ENCODE measurements at regions not wholly inside any gene's neighbourhood (a gene's known extent, or its start where the extent isn't known, plus 50 kb on each side); places are given as distances from the start of the nearest gene placed in this dataset.

DNA sequence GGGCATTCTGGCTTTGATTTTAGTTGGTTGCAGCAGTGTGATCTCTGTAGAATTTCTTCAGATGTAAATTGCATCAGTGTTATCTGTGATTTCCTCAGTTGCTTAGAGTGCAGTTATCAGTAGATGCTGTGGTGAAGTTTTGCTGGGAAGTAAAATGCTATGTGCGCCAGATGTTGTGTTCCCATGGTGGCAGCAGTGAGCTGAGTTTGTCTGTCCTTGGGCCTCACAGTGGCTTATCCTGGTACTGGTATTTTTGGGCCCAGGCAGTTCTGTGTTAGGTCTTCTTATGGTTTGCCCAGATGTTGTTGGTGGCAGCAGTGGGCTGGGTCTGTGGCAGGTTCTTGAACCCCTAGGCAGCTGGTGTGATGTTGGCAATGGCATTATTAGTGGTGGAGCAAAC lies 1242.1 kb downstream of the PLA2G4A start:
- 0 to 90% methylated on average over 1 of the region's 1 CpG for WGBS, 2 donors
- intact Hi-C loops (cut with DNase I), result no loop called here
- no peaks in the 10 kb centered on the region for H3K9me3 ChIP-seq
- no peaks in the 10 kb centered on the region for H3K36me3 ChIP-seq (replicated peaks in 1 of 2; ENCODE audit: insufficient read depth in 1 of 2, low read depth in 2 of 2)
- H3K4me3 ChIP-seq, result no peak overlapping the region
- no peak for ATAC-seq
- no peaks in the 10 kb centered on the region for H3K27me3 ChIP-seq
- TF ChIP-seq, protein P1, sequence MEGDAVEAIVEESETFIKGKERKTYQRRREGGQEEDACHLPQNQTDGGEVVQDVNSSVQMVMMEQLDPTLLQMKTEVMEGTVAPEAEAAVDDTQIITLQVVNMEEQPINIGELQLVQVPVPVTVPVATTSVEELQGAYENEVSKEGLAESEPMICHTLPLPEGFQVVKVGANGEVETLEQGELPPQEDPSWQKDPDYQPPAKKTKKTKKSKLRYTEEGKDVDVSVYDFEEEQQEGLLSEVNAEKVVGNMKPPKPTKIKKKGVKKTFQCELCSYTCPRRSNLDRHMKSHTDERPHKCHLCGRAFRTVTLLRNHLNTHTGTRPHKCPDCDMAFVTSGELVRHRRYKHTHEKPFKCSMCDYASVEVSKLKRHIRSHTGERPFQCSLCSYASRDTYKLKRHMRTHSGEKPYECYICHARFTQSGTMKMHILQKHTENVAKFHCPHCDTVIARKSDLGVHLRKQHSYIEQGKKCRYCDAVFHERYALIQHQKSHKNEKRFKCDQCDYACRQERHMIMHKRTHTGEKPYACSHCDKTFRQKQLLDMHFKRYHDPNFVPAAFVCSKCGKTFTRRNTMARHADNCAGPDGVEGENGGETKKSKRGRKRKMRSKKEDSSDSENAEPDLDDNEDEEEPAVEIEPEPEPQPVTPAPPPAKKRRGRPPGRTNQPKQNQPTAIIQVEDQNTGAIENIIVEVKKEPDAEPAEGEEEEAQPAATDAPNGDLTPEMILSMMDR (IDR thresholded peaks at IDR 0.05), result no peak
- TF ChIP-seq POLR2A (IDR thresholded peaks at IDR 0.05), result no peak
- no peaks in the 10 kb centered on the region for H3K4me1 ChIP-seq
- DNase-seq, result no peak
- H3K27ac ChIP-seq, result no peak overlapping the region

DNA sequence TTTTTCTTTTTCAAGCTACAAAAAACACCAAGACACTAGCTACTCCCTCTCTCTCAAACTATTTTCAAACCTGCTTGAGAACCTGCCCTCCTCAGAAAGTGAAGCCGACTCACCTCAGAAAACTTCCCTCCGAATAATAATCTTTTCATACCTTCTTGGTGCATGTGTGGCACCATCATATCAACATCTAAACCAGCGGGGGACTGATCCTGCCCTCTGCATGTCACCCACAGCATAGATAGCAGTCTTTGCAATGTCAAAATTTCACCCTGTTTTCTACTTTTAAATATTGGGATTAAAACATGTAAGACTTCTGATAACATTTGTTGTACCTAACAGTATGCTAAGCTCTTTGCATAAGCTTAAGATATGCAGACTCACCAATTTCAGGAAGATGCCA lies 1260.3 kb downstream of the PLA2G4A start:
- H3K4me1 ChIP-seq, result no peaks in the 10 kb centered on the region
- H3K27me3 ChIP-seq, result no peaks in the 10 kb centered on the region
- 26 to 29% methylated on average over 3 of the region's 3 CpGs for WGBS, 2 donors
- no peak for TF ChIP-seq POLR2A (IDR thresholded peaks at IDR 0.05)
- TF ChIP-seq, protein P1 (IDR thresholded peaks at IDR 0.05), result no peak
- no peak overlapping the region for H3K4me3 ChIP-seq
- no peaks in the 10 kb centered on the region for H3K9me3 ChIP-seq
- H3K27ac ChIP-seq, result no peak overlapping the region
- intact Hi-C loops (cut with DNase I), result no loop called here
- no peaks in the 10 kb centered on the region for H3K36me3 ChIP-seq (replicated peaks in 1 of 2; ENCODE audit: insufficient read depth in 1 of 2, low read depth in 2 of 2)
- no peak for ATAC-seq
- no peak for DNase-seq

DNA sequence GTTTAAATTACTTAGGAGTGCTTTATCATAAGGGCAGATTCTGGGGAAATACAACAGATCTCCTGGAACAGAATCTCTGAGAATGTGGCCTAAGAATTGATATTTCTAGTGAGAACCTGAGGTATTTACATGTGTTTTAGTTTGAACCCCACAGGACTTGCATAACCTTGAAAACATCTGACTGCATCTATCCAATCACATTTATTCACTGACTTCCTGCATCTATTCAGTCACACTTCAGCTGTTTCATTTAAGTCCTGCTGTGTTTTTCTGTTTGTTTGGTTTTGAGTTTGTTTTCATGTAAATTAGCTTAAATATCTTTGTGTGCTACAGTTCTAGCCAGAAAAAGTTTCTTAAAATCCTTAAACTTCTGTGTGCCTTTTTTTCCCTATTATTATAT lies 1260.7 kb downstream of the PLA2G4A start:
- TF ChIP-seq, protein P1 (IDR thresholded peaks at IDR 0.05), result no peak
- TF ChIP-seq POLR2A (IDR thresholded peaks at IDR 0.05), result no peak
- Histone ChIP-seq H3K4me1 (no peaks in the 10 kb centered on the region), H3K36me3 (replicated peaks in 1 of 2; ENCODE audit: insufficient read depth in 1 of 2, low read depth in 2 of 2) (no peaks in the 10 kb centered on the region), H3K27ac (no peak overlapping the region), H3K9me3 (no peaks in the 10 kb centered on the region), H3K4me3 (no peak overlapping the region), H3K27me3 (no peaks in the 10 kb centered on the region)
- ATAC-seq, result no peak
- DNase-seq, result no peak
- intact Hi-C loops (cut with DNase I), result no loop called here

DNA sequence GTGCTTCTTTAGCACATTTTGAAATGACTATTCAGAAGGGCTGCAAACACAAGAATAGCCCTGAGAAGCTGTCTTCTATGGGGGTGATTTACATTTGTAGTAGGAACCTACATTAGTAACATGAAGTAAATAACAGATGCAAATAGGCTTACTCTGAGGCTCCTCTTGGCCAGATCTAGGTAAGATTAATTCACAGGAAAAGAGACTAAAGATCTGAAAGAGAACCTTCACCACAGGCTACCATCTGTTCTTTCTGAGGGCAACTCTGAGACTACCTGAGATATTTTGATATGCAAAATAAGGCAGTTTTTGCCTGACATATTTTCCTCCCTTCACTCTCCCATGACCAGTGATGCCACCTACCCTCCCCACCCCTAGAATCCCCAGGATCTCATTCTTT lies 1267.8 kb downstream of the PLA2G4A start:
- ATAC-seq, result no peak
- no peaks in the 10 kb centered on the region for H3K4me1 ChIP-seq
- no peaks in the 10 kb centered on the region for H3K27me3 ChIP-seq
- intact Hi-C loops (cut with DNase I), result no loop called here
- no peak overlapping the region for H3K4me3 ChIP-seq
- no peaks in the 10 kb centered on the region for H3K9me3 ChIP-seq
- H3K36me3 ChIP-seq (replicated peaks in 1 of 2; ENCODE audit: insufficient read depth in 1 of 2, low read depth in 2 of 2), result no peaks in the 10 kb centered on the region
- no peak for DNase-seq
- TF ChIP-seq POLR2A (IDR thresholded peaks at IDR 0.05), result no peak
- TF ChIP-seq, protein P1 (IDR thresholded peaks at IDR 0.05), result no peak
- no peak overlapping the region for H3K27ac ChIP-seq

DNA sequence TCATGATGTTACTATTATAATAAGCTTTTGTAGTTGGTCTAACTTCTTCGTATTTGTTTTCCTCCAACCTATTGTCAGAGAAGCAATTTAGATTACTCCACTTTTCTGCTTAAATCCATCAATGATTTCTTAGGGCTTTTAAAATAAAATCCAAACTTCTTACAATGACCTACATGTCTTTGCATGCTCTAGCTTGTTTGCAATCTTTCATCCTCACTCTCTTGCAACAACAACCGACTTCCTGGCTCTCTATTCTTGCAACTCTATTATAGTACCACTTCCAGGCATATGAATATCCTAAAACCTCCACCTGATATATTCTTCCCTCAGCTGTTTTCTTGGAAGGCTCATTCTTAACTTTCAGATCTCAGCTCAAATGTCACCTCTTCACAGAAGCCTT lies 1288.7 kb downstream of the PLA2G4A start:
- no peaks in the 10 kb centered on the region for H3K4me1 ChIP-seq
- no peaks in the 10 kb centered on the region for H3K27me3 ChIP-seq
- ATAC-seq (no peak), DNase-seq (no peak)
- no peaks in the 10 kb centered on the region for H3K9me3 ChIP-seq
- TF ChIP-seq, protein P1 (IDR thresholded peaks at IDR 0.05), result no peak
- no peak for TF ChIP-seq POLR2A (IDR thresholded peaks at IDR 0.05)
- intact Hi-C loops (cut with DNase I), result no loop called here
- WGBS, 2 donors, result 44 to 55% methylated on average over 2 of the region's 2 CpGs
- no peak overlapping the region for H3K4me3 ChIP-seq
- no peak overlapping the region for H3K27ac ChIP-seq
- H3K36me3 ChIP-seq (replicated peaks in 1 of 2; ENCODE audit: insufficient read depth in 1 of 2, low read depth in 2 of 2), result no peaks in the 10 kb centered on the region

Data from body of pancreas (tissue), 4 donors.